GM23338 (cell line): ENCODE measurements at regions not wholly inside any gene's neighbourhood (a gene's known extent, or its start where the extent isn't known, plus 50 kb on each side); places are given as distances from the start of the nearest gene placed in this dataset.

ENCODE experiments used
- CREB1 ChIP-seq: fragments of 250-450 bp; sonication (Bioruptor Pico); IDR thresholded peaks from 2 replicates; pipeline ENCODE4 v1.5.0; 2020; ENCODE audit warnings: low read depth, mild to moderate bottlenecking, moderate library complexity
- EZH2 ChIP-seq: fragments of 200-600 bp; sonication (generic); IDR thresholded peaks from one replicate; pipeline ENCODE4 v1.8.0; 2017; ENCODE audit warnings: antibody characterized with exemption, mild to moderate bottlenecking, low read depth; ENCODE audit not compliant: unreplicated experiment
- EZH2phosphoT487 ChIP-seq: fragments of 200-600 bp; sonication (generic); IDR thresholded peaks from one replicate; pipeline ENCODE4 v1.8.1; 2018; ENCODE audit warnings: antibody characterized with exemption; ENCODE audit not compliant: unreplicated experiment
- NANOG ChIP-seq: IDR thresholded peaks from 2 replicates; pipeline ENCODE4 v1.6.1; 2016; ENCODE audit warnings: antibody characterized with exemption, borderline replicate concordance
- POLR2AphosphoS5 ChIP-seq: IDR thresholded peaks from 2 replicates; pipeline ENCODE4 v1.6.1; 2016; ENCODE audit warnings: antibody characterized with exemption, low read depth
- REST ChIP-seq: IDR thresholded peaks from one replicate; pipeline ENCODE4 v1.6.1; 2018; ENCODE audit warnings: antibody characterized with exemption; ENCODE audit not compliant: unreplicated experiment
- STAT1 ChIP-seq: IDR thresholded peaks from one replicate; pipeline ENCODE4 v1.6.1; 2016; ENCODE audit warnings: antibody characterized with exemption; ENCODE audit not compliant: unreplicated experiment
- ZNF331 ChIP-seq: fragments of 250-450 bp; sonication (Bioruptor Pico); IDR thresholded peaks from 2 replicates; pipeline ENCODE4 v1.5.0; 2020; ENCODE audit warnings: low read depth, mild to moderate bottlenecking, moderate library complexity
- TF ChIP-seq, protein P1 (sequence below), 2 experiments: fragments of 200-600 bp in 1 of 2; sonication (generic) in 1 of 2; conservative IDR thresholded peaks; 2 replicates each; pipeline versions ENCODE4 v1.5.1 to v1.6.1; 2016 to 2017; ENCODE audit warnings: antibody characterized with exemption in 2 of 2, low read depth in 2 of 2, mild to moderate bottlenecking in 2 of 2, moderate library complexity in 1 of 2
- TF ChIP-seq, protein P2 (sequence below): fragments of 250-450 bp; sonication (Bioruptor Pico); IDR thresholded peaks from 2 replicates; pipeline ENCODE4 v1.5.0; 2020; ENCODE audit warnings: mild to moderate bottlenecking, moderate library complexity
- TF ChIP-seq, protein P3 (sequence below): IDR thresholded peaks from 2 replicates; pipeline ENCODE4 v1.6.1; 2016; ENCODE audit warnings: antibody characterized with exemption

DNA sequence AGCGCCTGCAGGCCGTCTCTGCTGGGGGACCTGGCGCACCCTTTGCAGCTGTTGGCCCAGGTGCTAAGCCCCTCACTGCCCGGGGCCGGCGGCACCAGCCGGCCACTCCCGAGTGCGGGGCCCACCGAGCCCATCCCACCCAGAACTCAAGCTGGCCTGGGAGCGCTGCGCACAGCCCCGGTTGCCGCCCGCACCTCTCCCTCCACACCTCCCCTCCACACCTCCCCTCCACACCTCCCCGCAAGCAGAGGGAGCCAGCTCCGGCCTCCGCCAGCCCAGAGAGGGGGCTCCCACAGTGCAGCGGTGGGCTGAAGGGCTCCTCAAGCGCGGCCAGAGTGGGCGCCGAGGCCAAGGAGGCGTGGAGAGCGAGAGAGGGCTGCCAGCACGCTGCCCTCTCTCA is 177.8 kb upstream of the KAZN start:
- TF ChIP-seq, protein P1, sequence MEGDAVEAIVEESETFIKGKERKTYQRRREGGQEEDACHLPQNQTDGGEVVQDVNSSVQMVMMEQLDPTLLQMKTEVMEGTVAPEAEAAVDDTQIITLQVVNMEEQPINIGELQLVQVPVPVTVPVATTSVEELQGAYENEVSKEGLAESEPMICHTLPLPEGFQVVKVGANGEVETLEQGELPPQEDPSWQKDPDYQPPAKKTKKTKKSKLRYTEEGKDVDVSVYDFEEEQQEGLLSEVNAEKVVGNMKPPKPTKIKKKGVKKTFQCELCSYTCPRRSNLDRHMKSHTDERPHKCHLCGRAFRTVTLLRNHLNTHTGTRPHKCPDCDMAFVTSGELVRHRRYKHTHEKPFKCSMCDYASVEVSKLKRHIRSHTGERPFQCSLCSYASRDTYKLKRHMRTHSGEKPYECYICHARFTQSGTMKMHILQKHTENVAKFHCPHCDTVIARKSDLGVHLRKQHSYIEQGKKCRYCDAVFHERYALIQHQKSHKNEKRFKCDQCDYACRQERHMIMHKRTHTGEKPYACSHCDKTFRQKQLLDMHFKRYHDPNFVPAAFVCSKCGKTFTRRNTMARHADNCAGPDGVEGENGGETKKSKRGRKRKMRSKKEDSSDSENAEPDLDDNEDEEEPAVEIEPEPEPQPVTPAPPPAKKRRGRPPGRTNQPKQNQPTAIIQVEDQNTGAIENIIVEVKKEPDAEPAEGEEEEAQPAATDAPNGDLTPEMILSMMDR (conservative IDR thresholded peaks at IDR 0.05; ENCODE audit: low read depth in 2 of 2): no peak
- no peak for TF ChIP-seq EZH2
- no peak for TF ChIP-seq EZH2phosphoT487
- TF ChIP-seq NANOG: no peak
- TF ChIP-seq, protein P2, sequence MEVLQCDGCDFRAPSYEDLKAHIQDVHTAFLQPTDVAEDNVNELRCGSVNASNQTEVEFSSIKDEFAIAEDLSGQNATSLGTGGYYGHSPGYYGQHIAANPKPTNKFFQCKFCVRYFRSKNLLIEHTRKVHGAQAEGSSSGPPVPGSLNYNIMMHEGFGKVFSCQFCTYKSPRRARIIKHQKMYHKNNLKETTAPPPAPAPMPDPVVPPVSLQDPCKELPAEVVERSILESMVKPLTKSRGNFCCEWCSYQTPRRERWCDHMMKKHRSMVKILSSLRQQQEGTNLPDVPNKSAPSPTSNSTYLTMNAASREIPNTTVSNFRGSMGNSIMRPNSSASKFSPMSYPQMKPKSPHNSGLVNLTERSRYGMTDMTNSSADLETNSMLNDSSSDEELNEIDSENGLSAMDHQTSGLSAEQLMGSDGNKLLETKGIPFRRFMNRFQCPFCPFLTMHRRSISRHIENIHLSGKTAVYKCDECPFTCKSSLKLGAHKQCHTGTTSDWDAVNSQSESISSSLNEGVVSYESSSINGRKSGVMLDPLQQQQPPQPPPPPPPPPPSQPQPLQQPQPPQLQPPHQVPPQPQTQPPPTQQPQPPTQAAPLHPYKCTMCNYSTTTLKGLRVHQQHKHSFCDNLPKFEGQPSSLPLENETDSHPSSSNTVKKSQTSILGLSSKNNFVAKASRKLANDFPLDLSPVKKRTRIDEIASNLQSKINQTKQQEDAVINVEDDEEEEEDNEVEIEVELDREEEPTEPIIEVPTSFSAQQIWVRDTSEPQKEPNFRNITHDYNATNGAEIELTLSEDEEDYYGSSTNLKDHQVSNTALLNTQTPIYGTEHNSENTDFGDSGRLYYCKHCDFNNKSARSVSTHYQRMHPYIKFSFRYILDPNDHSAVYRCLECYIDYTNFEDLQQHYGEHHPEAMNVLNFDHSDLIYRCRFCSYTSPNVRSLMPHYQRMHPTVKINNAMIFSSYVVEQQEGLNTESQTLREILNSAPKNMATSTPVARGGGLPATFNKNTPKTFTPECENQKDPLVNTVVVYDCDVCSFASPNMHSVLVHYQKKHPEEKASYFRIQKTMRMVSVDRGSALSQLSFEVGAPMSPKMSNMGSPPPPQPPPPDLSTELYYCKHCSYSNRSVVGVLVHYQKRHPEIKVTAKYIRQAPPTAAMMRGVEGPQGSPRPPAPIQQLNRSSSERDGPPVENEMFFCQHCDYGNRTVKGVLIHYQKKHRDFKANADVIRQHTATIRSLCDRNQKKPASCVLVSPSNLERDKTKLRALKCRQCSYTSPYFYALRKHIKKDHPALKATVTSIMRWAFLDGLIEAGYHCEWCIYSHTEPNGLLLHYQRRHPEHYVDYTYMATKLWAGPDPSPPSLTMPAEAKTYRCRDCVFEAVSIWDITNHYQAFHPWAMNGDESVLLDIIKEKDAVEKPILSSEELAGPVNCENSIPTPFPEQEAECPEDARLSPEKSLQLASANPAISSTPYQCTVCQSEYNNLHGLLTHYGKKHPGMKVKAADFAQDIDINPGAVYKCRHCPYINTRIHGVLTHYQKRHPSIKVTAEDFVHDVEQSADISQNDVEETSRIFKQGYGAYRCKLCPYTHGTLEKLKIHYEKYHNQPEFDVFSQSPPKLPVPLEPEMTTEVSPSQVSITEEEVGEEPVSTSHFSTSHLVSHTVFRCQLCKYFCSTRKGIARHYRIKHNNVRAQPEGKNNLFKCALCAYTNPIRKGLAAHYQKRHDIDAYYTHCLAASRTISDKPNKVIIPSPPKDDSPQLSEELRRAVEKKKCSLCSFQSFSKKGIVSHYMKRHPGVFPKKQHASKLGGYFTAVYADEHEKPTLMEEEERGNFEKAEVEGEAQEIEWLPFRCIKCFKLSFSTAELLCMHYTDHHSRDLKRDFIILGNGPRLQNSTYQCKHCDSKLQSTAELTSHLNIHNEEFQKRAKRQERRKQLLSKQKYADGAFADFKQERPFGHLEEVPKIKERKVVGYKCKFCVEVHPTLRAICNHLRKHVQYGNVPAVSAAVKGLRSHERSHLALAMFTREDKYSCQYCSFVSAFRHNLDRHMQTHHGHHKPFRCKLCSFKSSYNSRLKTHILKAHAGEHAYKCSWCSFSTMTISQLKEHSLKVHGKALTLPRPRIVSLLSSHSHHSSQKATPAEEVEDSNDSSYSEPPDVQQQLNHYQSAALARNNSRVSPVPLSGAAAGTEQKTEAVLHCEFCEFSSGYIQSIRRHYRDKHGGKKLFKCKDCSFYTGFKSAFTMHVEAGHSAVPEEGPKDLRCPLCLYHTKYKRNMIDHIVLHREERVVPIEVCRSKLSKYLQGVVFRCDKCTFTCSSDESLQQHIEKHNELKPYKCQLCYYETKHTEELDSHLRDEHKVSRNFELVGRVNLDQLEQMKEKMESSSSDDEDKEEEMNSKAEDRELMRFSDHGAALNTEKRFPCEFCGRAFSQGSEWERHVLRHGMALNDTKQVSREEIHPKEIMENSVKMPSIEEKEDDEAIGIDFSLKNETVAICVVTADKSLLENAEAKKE (CRISPR knock-in tag): no peak
- no peak for TF ChIP-seq POLR2AphosphoS5
- TF ChIP-seq REST: no peak
- no peak for TF ChIP-seq ZNF331 (CRISPR knock-in tag)
- TF ChIP-seq CREB1 (CRISPR knock-in tag): no peak
- TF ChIP-seq, protein P3, sequence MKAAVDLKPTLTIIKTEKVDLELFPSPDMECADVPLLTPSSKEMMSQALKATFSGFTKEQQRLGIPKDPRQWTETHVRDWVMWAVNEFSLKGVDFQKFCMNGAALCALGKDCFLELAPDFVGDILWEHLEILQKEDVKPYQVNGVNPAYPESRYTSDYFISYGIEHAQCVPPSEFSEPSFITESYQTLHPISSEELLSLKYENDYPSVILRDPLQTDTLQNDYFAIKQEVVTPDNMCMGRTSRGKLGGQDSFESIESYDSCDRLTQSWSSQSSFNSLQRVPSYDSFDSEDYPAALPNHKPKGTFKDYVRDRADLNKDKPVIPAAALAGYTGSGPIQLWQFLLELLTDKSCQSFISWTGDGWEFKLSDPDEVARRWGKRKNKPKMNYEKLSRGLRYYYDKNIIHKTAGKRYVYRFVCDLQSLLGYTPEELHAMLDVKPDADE: no peak
- TF ChIP-seq STAT1: no peak
